ENCODE measurements at regions not wholly inside any gene's neighbourhood (a gene's known extent, or its start where the extent isn't known, plus 50 kb on each side); places are given as distances from the start of the nearest gene placed in this dataset.

DNA sequence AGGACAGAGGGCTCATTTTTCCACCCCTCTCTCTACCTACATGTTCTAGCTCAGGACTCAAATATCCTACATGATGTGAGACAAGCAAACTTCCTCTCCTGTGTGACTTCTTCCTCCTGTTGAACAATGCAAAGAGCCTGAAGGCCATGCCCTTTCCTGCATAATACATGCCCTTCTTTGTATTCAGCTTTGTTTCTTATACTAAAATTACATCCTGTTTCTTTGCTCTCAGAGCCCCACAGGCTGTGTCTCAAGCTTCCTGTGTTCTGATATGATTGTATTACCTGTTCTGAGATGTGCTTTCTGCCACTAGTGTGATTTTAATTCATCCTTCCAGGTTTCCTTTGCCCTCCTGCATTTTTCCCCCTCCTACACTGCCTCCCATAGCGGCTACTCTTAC is 166.4 kb upstream of the AFF2 start:
- H3K9me3 ChIP-seq (ENCODE audit: control insufficient read depth, low read length, poor library complexity, severe bottlenecking): no peaks in the 10 kb centered on the region
- peak overlapping the region; percentile 92 for H3K27ac Mint-ChIP-seq
- H3K36me3 Mint-ChIP-seq (ENCODE audit: low read depth): no peaks in the 10 kb centered on the region
- H3K4me1 Mint-ChIP-seq: peaks cover 16% of the 10 kb centered on the region
- no peaks in the 10 kb centered on the region for H3K27me3 Mint-ChIP-seq
- peak overlapping the region; percentile 47 for H3K4me3 Mint-ChIP-seq
- DNase-seq (no peak), ATAC-seq (peak; percentile 52)

DNA sequence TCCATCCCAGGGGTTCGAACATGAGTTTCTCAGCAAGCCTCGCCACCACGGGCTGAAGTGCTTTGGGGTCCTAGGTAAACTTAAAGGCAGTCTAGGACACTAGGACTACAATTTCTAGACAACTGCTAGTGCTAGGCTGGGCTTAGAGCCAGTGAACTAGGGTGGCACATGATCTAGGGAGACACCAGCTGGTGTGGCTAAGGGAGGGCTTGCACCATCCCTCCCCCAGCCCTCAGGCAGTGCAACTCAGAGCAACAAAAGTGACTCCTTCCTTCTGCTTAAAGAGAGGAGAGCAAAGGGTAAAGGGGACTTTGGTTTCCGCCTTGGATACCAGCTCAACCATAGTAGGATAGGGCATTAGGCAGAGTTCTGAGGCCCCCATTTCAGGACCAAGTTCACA is 162.5 kb upstream of the AFF2 start:
- H3K9me3 ChIP-seq (ENCODE audit: control insufficient read depth, low read length, poor library complexity, severe bottlenecking): no peaks in the 10 kb centered on the region
- H3K36me3 Mint-ChIP-seq (ENCODE audit: low read depth): no peaks in the 10 kb centered on the region
- no peak for DNase-seq
- no peak for ATAC-seq
- no peaks in the 10 kb centered on the region for H3K27me3 Mint-ChIP-seq
- H3K4me3 Mint-ChIP-seq: no peak overlapping the region
- H3K4me1 Mint-ChIP-seq: peaks cover 23% of the 10 kb centered on the region
- no peak overlapping the region for H3K27ac Mint-ChIP-seq

DNA sequence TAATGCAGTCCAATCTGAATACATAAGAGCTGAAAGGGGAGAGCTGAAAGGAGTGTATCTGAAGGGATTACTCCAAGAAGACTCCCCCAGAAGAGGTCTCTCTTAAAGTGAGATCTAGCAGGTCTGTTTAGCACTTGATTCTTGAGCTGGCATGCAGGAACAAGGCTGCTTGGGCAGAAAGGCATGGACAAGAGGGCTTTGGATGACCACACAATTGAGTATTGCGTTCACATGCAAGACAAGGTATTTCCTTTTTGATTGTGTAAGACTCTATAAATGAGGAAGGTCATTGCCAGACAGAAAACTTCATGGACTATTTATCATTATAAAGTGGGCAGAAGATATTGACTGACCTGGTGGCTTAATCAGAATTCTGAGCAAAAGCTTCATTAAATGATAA is 145.5 kb upstream of the AFF2 start:
- no peaks in the 10 kb centered on the region for H3K9me3 ChIP-seq (ENCODE audit: control insufficient read depth, low read length, poor library complexity, severe bottlenecking)
- Mint-ChIP-seq H3K4me3 (no peak overlapping the region), H3K36me3 (ENCODE audit: low read depth) (no peaks in the 10 kb centered on the region), H3K27me3 (no peaks in the 10 kb centered on the region), H3K4me1 (no peaks in the 10 kb centered on the region), H3K27ac (no peak overlapping the region)
- DNase-seq (no peak), ATAC-seq (no peak)

DNA sequence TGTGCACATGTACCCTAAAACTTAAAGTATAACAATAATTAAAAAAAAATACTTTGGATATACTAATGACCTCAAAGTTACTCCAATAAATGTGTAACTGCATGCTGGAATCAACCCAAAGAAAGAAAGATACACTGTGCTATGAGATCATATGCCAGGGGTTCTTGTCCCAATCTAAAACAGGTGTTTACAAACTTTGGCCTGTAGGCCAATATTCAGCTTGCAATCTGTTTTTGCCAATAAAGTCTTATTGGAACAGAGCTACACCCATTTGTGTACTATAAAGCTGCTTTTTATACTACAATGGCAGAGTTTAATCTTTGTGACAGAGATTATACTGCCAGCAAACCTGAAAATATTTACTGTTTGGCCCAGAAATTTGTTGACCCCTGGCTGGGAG is 138.8 kb upstream of the AFF2 start:
- Mint-ChIP-seq H3K36me3 (ENCODE audit: low read depth) (no peaks in the 10 kb centered on the region), H3K4me1 (no peaks in the 10 kb centered on the region), H3K27ac (no peak overlapping the region), H3K4me3 (no peak overlapping the region), H3K27me3 (no peaks in the 10 kb centered on the region)
- ATAC-seq (no peak), DNase-seq (no peak)
- no peaks in the 10 kb centered on the region for H3K9me3 ChIP-seq (ENCODE audit: control insufficient read depth, low read length, poor library complexity, severe bottlenecking)

DNA sequence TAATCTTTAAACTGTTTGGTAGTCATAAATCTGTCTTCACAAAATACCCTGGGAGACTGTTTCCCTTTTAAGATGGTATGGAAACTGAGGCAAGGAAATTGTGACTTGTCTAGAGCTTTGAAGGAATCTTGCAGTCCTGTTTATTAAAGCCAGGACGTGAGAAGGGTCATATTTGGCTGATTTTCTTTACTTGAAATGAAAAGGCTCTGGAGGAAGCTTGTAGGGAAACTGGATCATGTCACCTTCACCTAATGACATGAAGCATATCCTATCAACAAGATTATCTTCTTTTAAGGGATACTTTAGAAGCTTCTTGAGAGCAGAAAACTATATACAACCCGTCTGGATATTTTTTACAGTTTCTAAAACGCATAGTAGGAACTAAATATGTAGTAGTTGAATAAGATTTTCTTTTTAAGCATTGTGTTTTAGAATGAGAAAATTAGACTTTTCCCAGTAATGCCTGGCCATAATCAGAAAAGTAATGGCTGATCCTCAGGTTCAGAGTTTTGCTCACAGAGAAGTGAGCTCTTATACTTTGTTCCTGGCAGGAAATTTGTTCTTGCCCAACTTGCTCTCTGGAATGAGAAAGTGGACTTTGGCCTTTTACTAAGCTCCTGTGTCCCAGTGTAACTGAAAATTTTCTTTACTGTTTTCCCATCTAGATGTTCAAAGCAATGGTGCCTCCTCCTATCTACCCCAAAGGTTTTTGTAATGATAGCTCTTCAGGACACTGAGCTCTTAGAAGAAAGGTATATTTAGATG is 136.8 kb upstream of the AFF2 start:
- H3K9me3 ChIP-seq (ENCODE audit: control insufficient read depth, low read length, poor library complexity, severe bottlenecking): no peaks in the 10 kb centered on the region
- no peak overlapping the region for H3K4me3 Mint-ChIP-seq
- ATAC-seq (no peak), DNase-seq (no peak)
- H3K36me3 Mint-ChIP-seq (ENCODE audit: low read depth): no peaks in the 10 kb centered on the region
- H3K27me3 Mint-ChIP-seq: no peaks in the 10 kb centered on the region
- peaks cover 2% of the 10 kb centered on the region for H3K4me1 Mint-ChIP-seq
- H3K27ac Mint-ChIP-seq: no peak overlapping the region

DNA sequence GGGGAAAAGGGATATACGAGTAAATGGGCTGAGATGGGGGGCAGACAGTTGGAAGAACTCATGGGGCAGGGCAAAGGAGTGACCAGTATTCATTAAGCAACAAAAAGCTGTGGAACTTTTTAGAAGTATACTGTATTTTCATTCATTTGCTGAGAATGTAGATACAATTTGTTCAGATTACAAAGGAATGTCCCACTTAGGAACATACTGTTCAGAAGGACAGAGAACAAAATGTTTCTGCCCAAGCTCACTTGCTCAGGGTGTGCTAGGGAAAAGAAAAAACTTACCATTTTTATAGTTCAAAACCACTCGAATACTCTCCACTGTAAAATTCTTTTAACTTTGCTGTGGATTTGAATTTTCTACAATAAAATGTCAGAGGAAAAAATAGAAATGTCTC is 135.2 kb upstream of the AFF2 start:
- no peak overlapping the region for H3K4me3 Mint-ChIP-seq
- no peaks in the 10 kb centered on the region for H3K27me3 Mint-ChIP-seq
- H3K4me1 Mint-ChIP-seq: peaks cover 2% of the 10 kb centered on the region
- DNase-seq: no peak
- ATAC-seq: no peak
- H3K36me3 Mint-ChIP-seq (ENCODE audit: low read depth): no peaks in the 10 kb centered on the region
- H3K27ac Mint-ChIP-seq: no peak overlapping the region
- H3K9me3 ChIP-seq (ENCODE audit: control insufficient read depth, low read length, poor library complexity, severe bottlenecking): no peaks in the 10 kb centered on the region

DNA sequence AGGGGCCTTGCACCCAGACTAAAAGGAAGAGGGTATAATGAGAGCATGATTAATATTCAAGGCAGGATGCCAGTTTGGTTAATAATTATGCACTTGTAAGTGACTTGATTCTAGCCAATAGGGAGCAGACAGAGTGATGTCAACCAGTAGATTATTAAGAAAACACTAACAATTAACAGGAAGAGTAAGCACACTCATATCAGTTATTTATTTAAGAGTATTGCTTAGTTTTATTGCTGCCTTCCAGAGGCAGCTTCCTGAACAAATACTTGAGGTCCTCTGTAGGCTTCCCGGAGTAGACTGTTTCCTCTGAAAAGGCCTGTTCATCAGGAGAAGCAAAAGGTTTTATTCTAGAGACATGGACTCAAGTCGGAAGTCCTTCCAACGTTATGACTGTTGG is 129.1 kb upstream of the AFF2 start:
- Mint-ChIP-seq H3K27ac (no peak overlapping the region), H3K4me3 (no peak overlapping the region), H3K27me3 (no peaks in the 10 kb centered on the region), H3K4me1 (peaks cover 2% of the 10 kb centered on the region), H3K36me3 (ENCODE audit: low read depth) (no peaks in the 10 kb centered on the region)
- no peaks in the 10 kb centered on the region for H3K9me3 ChIP-seq (ENCODE audit: control insufficient read depth, low read length, poor library complexity, severe bottlenecking)
- ATAC-seq: no peak
- DNase-seq: no peak

DNA sequence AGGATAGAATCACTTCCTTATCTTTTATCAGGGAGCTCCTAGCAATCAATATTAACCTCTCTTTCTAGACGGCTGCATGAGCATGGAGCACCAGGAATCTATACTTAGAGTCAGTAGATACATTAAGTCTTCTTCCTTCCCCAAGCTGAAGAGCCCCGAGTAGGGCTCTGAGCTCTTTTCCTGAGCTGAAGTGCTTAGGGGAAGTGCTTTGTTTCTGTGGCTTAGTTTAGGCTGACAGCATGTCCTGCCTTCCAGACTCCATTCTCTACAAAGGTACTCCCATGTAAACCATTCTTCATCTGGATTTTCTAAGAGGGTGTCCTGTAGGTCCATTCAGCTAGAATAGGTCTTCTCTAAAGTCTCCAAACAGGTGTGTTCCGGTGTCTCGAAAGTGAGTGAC is 127.5 kb upstream of the AFF2 start:
- Mint-ChIP-seq H3K27ac (no peak overlapping the region), H3K4me1 (no peaks in the 10 kb centered on the region), H3K4me3 (no peak overlapping the region), H3K36me3 (ENCODE audit: low read depth) (no peaks in the 10 kb centered on the region), H3K27me3 (no peaks in the 10 kb centered on the region)
- no peaks in the 10 kb centered on the region for H3K9me3 ChIP-seq (ENCODE audit: control insufficient read depth, low read length, poor library complexity, severe bottlenecking)
- no peak for DNase-seq
- ATAC-seq: no peak

DNA sequence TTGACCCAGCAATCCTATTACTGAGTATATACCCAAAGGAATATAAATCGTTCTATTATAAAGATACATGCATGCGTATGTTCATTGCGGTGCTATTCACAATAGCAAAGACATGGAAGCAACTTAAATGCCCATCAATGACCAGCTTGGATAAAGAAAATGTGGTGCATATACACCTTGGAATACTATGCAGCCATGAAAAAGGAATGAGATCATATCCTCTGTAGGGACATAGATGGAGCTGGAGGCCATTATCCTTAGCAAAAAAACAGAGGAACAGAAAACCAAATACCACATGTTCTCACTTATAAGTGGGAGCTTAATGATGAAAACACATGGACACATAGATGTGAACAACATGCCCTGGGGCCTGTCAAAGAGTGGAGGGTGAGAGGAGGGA is 124.1 kb upstream of the AFF2 start:
- Mint-ChIP-seq H3K36me3 (ENCODE audit: low read depth) (no peaks in the 10 kb centered on the region), H3K4me3 (no peak overlapping the region), H3K27me3 (no peaks in the 10 kb centered on the region), H3K4me1 (peaks cover 10% of the 10 kb centered on the region), H3K27ac (no peak overlapping the region)
- no peaks in the 10 kb centered on the region for H3K9me3 ChIP-seq (ENCODE audit: control insufficient read depth, low read length, poor library complexity, severe bottlenecking)
- ATAC-seq: no peak
- no peak for DNase-seq

DNA sequence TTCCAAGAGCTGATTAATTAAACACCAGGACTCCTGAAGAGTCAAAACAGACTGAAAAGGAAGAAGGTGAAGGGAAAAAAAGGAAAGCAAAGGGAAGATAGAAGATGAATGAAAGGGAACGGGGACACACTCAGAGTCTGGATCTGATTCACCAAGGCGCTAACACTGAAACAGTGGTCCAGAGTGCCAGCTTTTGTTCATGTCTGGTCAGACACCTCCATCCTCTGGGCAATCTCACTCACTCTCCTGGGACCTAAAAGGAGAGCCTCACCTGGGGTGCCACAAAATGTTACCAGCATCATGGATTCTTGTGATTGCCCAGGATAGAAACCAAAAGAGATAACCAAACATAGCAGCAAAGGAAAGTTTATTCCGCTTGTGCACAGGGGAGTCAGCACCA is 120.3 kb upstream of the AFF2 start:
- DNase-seq (no peak), ATAC-seq (no peak)
- Mint-ChIP-seq H3K4me1 (peaks cover 14% of the 10 kb centered on the region), H3K27me3 (no peaks in the 10 kb centered on the region), H3K36me3 (ENCODE audit: low read depth) (no peaks in the 10 kb centered on the region), H3K4me3 (peak overlapping the region; percentile 75), H3K27ac (peak overlapping the region; percentile 87)
- H3K9me3 ChIP-seq (ENCODE audit: control insufficient read depth, low read length, poor library complexity, severe bottlenecking): no peaks in the 10 kb centered on the region

DNA sequence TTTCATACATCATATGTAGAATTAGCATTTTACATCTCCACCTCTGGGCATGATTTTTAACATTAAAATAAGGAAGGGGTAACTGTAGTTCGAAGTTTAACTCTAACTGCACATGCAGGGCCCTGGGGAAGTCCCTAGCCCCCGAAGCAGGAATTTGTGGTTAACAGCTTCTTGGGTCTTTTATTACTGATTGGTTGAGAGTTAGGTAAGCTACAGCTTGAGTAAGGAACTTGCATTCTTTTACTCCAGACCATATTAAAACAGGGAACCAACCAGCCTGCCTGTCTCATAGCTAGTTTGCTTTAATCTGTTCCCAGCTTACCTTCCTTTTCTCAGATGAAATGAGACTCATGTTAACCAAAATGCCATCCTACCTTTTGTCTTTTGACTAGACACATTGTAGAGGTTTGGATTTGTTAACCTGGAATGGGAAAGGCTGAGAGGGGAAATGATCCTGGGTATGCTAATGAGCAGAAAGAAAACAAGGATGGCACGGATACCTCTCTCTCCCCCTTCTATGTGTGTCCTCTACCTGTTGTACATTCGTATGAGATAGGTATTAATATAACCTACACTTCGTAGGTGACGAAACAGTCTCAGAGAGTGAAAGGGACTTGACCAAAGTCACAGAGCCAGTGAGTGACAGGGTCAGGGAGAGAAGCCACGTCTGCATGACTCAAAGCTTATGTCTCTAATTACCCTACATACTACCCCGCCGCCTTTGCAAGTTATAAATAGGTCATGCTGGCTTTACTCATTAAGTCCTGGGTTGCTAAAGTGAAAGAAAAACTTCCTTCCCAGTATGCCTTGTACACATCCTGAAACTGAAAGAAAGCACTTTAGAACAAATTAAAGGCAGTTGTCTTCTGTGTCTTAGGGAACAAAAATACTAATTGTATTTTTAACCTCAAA is 119.5 kb upstream of the AFF2 start:
- ATAC-seq (peak; percentile 85), DNase-seq (peak in 1 of 3 donors; percentile 7)
- H3K9me3 ChIP-seq (ENCODE audit: control insufficient read depth, low read length, poor library complexity, severe bottlenecking): no peaks in the 10 kb centered on the region
- H3K27ac Mint-ChIP-seq: peak overlapping the region; percentile 87
- H3K4me1 Mint-ChIP-seq: peaks cover 14% of the 10 kb centered on the region
- H3K36me3 Mint-ChIP-seq (ENCODE audit: low read depth): no peaks in the 10 kb centered on the region
- H3K27me3 Mint-ChIP-seq: no peaks in the 10 kb centered on the region
- H3K4me3 Mint-ChIP-seq: peak overlapping the region; percentile 81

DNA sequence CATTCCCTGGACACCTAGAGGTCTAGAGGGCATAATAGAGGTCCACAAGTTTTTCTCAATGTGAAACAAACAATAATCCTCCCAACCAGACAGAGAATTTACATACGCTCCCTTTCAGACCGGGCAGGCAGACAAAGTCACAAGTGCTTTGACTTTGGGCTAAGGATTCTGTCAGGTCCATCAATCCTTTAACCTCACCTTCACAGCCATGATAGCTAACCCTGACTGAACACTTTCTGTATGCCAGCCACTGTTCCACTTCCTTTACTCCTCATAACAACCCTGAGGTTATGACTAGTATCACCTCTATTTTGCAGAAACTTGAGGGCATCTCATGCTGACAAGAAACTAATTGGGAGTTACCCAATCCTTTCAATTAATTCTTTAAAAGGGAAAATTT is 118.8 kb upstream of the AFF2 start:
- Mint-ChIP-seq H3K4me3 (peak overlapping the region; percentile 81), H3K36me3 (ENCODE audit: low read depth) (no peaks in the 10 kb centered on the region), H3K27me3 (no peaks in the 10 kb centered on the region), H3K27ac (peak overlapping the region; percentile 87), H3K4me1 (peaks cover 14% of the 10 kb centered on the region)
- DNase-seq: no peak
- no peaks in the 10 kb centered on the region for H3K9me3 ChIP-seq (ENCODE audit: control insufficient read depth, low read length, poor library complexity, severe bottlenecking)
- ATAC-seq: peak; percentile 32

DNA sequence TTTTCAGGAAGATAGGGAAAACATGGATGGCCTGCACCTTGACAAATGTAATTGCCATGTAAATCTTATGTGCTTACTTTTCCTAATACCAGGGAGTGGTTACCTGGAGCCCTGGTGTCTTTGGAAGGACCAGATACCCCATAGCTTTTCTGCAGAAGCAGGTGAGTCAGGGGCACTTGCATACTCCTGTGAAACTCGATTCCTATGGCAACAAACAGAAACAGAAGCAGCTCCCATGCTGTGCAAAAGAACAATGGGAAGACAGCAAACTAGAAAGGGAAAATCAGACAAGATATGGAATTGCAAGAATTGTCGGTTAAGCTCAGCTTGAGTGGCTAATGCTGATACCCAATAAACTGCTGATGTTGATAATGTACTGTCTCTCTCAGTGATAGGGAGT is 117.4 kb upstream of the AFF2 start:
- Mint-ChIP-seq H3K27ac (no peak overlapping the region), H3K4me1 (peaks cover 14% of the 10 kb centered on the region), H3K4me3 (no peak overlapping the region), H3K27me3 (no peaks in the 10 kb centered on the region), H3K36me3 (ENCODE audit: low read depth) (no peaks in the 10 kb centered on the region)
- no peak for DNase-seq
- H3K9me3 ChIP-seq (ENCODE audit: control insufficient read depth, low read length, poor library complexity, severe bottlenecking): no peaks in the 10 kb centered on the region
- ATAC-seq: no peak

DNA sequence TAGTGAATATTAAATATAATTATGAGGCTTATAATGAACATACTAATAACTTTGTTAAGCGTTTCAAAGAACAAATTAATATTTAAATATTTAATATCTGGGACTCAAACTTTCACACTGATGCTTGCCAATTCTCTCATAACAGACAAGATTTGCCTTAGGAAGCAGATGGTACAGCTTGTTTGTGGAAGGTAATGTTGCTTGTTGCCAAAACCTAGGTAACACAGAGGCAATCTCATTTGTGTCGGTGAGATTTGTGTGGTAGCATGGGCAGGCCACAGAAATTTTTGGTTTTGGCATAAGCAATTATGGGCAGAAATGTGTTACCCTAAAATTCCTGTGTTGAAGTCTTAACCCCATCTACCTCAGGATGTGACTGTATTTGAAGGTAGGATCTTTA is 114.9 kb upstream of the AFF2 start:
- DNase-seq (no peak), ATAC-seq (no peak)
- Mint-ChIP-seq H3K27ac (no peak overlapping the region), H3K36me3 (ENCODE audit: low read depth) (no peaks in the 10 kb centered on the region), H3K27me3 (no peaks in the 10 kb centered on the region), H3K4me1 (peaks cover 5% of the 10 kb centered on the region), H3K4me3 (no peak overlapping the region)
- H3K9me3 ChIP-seq (ENCODE audit: control insufficient read depth, low read length, poor library complexity, severe bottlenecking): no peaks in the 10 kb centered on the region
